ENCODE measurements at regions not wholly inside any gene's neighbourhood (a gene's known extent, or its start where the extent isn't known, plus 50 kb on each side); places are given as distances from the start of the nearest gene placed in this dataset.
"Not testable (repeated sequence)": the region's sequence is repeated elsewhere in the genome, so short reads cannot be mapped to it uniquely, and the experiment has no call there.

DNA sequence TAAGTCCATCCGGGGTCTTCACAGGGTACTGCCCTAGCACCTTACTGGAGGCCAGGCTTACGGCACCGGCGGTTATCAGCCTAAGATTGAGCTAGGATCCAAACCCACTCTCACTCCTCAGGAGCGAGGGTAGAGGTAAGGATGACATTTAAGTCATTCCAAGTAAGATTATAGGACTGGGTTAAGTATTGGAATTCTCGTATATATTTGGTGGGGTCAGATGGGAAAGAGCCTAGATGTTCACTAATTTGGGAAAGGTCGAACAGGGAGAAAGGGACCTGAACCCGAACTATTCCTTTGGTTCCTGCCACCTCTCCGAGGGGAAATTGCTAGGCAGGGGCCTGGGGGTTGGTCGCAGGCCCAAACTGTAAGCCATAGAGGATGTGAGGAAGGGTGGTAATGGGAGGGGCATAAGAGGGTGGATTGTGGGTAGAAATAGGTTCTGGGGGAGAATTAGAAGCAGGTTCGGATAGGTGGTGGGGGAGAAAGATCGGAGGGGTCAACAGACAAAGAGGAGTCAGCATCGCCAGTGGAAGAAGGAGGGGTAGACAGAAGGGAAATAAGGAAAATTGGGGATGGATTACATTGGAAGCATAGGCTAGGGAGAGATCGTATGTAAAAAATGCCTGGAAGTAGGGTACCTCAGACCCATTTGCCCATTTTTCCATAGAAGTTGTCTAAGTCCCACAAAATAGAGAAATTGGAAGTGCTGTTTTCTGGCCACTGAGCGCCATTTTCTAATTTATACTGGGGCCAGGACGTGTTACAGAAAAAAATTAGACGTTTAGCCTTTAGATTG is 747.1 kb upstream of the ADGRB3 start:
- no peak for FAIRE-seq

DNA sequence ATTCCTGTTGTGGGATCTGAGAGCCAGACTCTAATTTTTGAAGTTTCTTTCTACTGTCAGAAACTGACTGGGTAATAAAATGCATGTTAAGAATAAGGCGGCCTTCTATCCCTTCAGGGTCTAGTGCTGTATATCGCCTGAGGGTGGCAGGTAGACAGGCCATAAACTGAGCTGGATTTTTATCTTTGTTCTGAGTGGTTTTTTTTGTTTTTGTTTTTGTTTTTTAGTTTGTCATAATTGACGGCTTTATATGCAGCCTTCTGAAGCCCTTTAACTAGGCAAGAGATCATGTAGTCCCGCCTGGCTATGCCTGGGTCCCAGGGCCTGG is 747.7 kb upstream of the ADGRB3 start:
- FAIRE-seq = no peak

DNA sequence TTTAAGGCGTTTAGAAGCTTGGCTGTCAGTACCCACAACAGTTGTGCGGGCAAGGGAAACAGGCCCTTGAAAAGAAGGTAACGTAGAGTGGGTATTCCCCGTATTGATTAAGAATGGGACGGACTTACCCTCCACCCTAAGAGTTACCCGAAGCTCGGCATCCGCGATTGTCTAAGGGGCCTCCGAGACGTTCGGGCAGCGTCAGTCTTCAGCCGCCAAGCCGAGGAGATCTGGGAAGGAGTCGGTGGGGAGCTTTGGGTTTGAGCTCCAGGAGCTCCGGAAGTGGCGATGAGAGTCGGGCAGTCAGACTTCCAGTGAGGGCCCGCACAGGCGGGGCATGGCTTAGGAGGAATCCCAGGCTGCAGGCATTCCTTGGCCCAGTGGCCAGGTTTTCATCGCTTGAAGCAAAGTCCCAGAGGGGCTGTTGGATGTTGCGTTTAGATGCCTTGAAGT is 748.2 kb upstream of the ADGRB3 start:
- FAIRE-seq = no peak

DNA sequence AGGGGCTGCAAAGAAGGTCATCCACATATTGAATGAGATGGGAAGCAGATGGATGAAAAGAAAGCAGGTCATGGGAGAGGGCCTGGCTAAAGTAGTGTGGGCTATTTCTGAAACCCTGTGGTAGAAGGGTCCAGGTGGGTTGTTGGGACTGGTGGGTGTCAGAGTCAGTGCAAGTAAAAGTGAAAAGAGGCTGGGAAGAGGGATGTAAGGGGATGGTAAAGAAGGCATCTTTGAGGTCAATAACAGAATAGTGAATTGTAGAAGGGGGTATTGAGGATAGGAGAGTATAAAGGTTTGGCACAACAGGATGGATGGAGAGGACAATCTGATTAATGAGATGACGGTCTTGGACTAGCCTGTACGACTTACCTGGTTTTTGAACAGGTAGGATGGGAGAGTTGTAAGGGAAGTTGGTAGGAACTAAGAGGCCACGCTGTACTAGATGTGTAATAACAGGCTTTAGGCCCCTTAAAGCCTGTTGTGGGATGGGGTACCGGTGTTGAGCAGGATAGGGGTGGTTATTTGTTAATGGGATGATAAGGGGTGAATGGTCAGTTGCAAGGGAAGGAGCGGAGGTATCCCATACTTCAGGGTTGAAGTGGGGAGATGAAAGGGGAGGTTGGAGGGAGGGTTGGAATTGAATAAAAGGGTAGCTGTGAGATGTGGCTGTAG is 748.9 kb upstream of the ADGRB3 start:
- FAIRE-seq = no peak

DNA sequence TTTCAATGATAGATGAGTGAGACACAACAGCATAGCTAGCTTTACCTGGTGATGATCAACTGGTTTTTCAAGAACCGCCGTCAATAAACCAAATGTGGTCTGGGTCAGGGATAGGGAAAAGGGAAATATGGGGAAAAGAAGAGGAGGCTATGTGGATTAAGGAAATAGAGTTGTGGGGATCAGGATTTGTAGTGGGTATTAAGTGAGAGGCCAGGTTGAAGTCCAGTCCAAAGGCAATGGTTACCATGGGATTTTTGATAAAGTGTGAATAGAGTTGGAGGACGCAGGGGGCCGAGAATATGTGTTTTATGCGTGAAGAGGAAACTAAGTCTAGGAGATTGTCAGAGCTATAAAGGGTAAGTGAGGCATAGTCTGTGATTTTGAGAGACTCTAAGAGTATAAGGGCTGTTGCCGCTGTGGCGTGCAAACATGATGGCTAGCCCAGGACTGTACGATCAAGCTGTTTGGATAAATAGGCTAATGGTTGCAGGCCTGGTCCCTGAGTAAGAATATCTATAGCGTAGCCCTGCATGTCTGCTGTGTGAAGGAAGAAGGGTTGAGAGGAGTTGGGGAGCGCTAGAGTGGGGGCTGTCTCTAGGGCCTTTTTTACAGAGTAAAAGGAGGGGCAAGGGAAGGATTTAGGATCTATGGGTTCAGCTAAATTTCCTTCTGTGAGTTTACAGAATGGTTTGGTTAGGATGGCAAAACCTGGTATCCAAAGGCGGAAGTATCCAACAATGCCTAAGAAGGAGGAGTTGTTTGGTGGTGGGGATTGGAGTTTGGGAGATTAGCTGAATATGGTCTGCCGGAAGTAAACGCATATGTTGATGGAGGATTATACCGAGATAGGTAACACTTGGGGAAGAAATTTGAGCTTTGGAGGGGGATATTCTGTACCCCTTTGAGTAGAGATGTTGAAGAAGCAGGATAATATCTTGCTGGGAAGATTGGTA is 749.7 kb upstream of the ADGRB3 start:
- FAIRE-seq = no peak

DNA sequence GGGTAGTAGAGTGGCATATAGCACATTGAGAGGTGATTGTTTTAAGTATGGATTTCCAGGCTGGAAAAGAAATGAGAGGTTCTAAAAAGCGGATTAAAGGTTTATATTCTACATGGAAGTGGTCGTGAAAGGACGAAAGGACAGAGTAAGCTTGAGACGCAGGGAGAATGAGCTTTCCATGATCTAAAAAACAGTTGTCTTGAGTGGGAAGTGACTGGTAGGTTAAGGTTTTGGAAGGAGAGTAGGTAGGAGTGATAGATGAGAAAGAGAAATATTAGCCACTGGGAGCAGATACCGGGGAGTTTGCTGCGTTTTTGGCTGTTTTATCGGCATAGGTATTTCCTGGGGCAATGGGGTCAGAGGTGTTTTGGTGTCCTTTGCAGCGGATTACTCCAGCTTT is 750.6 kb upstream of the ADGRB3 start:
- no peak for FAIRE-seq

DNA sequence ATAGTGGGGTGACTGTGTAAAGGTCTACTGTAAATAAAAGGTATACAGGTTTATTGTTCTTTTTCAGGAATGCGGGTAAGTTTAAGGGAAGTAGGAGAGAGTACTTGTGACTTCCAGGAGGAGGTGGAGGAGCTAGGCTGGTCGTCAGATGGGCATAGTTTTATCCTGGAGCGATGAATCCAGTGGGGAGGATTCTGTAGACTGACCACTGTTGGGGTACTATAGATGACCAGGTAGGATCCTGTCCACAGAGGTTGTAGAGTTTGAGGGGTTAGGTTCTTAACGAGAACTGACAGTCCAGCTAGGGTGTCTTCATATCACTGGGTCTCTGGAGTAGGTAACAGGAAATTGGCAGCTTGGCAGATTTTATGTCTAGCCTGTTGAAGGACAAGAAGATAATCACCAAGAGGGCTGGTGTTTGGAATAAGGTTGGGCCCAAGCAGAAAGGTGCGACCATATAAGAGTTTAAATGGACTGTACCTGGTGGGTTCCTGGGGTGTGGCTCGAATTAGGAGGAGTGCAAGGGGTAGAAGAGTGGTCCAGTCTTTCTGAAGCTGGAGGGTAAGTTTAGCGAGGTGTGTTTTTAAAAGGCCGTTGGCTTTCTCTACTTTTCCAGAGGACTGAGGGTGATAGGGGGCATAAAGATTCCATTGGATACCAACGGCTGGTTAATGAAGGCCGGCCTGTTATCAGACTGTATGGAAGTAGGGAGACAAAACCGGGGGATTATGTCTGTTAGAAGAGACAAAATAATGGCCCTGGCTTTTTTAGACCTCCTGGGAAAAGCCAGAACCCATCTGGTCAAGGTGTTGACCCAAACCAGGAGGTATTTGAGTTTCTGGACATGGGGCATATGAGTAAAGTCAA is 751.3 kb upstream of the ADGRB3 start:
- no peak for FAIRE-seq

DNA sequence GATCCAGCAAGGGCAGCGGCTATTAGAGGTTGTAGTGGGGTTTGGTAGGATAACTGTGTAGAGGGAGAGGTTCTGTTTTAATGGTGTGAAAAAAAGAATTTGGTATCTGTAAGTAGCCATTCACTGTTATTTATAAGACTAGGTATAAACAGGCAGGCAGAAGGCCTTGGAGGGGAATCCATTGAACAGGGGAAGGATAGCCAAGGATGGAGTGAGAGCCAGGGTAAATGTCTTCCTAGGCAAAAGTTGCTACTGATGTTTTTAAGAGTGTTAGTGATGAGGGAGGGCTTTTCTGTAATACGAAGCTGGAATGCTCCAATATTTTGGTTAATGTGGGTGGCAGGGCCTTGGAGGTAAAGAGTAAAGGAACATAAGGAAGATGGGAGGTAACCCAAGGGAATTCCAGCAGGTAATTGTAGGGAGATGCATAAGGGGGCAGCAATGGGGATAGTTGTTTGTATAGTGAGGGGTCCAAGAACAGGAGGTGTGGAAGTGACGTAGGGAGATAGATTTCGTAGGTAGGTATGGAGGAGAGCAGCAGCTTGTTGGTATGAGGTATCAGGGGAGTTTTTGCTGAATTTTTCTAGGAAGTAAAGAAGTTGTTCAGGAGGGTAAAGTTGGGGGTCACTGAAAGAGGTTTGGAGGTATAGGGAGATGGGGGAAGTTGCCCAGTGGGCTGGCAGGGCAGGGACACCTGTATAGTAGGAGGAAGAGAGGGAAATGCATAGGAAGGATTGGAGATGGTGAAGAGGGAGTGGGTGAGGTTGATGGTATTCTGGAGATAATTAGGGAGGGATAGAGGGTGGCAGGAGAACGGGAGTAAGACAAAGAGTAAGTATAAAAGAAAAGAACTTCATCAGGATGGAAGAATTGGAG is 752.4 kb upstream of the ADGRB3 start:
- no peak for FAIRE-seq

DNA sequence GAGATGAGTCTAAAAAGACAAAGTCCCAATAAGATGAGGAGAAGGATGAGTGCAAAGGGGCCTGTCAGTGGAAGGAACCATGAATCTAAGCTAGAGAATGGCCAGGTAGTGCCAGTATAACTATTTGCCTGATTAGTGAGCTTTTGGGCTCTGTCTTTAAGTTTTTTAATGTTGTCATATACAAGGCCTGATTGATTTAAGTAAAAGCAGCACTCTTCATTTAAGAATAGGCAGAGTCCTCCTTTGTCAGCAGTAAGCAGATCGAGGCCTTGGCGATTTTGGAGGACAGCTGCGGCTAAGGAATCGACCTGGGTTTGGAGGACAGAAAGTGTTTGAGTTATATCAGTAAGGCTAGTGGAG is 753.4 kb upstream of the ADGRB3 start:
- no peak for FAIRE-seq

DNA sequence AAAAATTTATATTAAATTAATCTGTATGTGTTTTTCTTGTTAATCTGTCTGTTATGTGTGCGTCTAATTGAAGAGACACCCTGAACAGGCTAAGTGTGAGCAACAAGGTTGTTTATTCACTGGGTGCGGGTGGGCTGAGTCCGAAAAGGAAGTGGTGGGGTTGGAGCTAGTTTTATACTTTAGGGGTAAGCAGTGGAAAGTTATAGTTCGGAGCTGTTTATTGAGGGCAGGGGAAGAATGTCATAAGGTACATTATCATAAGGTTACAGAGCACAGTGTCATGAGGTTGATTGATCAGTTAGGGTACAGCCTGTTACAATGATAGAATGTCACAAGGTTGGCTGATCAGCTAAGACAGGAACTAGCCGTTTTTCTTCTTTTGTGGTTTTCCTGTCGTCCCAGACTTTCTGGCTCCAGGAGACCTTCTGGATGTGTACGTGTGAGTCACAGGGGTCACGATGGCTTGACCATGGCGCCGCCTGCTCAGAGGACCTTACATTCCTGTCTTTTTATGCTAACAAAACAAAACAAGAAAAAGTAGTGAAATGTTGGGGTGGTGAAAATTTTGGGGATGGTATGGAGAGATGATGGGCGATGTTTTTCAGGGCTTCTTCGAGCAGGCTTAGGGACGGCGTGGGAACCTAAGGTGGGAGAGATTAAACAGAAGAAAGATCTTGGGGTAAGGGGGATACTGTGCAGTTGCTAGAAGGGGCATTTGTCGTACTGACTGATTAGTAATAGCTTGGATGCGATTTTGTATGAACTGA is 754.0 kb upstream of the ADGRB3 start:
- FAIRE-seq = no peak

DNA sequence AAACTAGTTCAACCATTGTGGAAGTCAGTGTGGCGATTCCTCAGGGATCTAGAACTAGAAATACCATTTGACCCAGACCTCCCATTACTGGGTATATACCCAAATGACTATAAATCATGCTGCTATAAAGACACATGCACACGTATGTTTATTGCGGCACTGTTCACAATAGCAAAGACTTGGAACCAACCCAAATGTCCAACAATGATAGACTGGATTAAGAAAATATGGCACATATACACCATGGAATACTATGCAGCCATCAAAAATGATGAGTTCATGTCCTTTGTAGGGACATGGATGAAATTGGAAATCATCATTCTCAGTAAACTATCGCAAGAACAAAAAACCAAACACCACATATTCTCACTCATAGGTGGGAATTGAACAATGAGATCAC is 754.7 kb upstream of the ADGRB3 start:
- not testable (repeated sequence) for FAIRE-seq

DNA sequence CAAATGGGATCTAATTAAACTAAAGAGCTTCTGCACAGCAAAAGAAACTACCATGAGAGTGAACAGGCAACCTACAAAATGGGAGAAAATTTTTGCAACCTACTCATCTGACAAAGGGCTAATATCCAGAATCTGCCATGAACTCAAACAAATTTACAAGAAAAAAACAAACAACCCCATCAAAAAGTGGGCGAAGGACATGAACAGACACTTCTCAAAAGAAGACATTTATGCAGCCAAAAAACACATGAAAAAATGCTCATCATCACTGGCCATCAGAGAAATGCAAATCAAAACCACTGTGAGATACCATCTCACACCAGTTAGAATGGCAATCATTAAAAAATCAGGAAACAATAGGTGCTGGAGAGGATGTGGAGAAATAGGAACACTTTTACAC is 755.2 kb upstream of the ADGRB3 start:
- FAIRE-seq = not testable (repeated sequence)

DNA sequence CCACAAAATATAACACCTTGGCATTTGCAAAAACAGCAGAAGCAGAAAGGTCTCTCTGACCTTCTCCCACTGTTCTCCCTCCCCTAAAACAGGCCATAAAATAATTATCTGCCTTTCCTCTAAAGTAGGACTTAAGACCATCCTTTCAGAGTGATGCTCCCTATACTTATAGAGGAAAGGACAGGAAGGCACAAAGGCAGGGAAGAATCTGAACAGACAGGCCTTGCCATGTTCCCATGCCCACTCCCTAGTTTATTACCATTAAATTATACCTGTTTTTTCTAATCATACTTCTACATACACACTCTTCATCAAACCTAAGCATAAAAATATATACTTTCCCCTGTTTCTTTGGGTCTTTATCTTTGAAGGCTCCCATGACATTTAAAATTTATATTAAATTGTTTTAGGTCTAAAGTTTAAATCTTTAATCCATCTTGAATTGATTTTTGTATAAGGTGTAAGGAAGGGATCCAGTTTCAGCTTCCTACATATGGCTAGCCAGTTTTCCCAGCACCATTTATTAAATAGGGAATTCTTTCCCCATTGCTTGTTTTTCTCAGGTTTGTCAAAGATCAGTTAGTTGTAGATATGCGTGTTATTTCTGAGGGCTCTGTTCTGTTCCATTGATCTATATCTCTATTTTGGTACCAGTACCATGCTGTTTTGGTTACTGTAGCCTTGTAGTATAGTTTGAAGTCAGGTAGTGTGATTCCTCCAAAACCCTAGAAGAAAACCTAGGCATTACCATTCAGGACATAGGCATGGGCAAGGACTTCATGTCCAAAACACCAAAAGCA is 755.8 kb upstream of the ADGRB3 start:
- FAIRE-seq = not testable (repeated sequence)

DNA sequence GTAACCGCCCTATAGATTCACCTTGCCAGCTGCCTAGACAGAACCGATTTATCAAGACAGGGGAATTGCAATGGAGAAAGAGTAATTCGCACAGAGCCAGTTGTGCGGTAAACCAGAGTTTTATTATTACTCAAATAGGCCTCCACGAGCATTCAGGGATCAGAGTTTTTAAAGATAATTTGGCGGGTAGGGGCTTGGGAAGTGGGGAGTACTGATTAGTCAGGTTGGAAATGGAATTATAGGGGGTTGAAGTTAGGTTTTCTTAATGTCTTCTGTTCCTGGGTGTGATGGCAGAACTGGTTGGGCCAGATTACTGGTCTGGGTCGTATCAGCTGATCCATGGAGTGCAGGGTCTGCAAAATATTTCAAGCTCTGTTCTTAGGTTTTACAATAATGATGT is 756.9 kb upstream of the ADGRB3 start:
- FAIRE-seq = not testable (repeated sequence)

DNA sequence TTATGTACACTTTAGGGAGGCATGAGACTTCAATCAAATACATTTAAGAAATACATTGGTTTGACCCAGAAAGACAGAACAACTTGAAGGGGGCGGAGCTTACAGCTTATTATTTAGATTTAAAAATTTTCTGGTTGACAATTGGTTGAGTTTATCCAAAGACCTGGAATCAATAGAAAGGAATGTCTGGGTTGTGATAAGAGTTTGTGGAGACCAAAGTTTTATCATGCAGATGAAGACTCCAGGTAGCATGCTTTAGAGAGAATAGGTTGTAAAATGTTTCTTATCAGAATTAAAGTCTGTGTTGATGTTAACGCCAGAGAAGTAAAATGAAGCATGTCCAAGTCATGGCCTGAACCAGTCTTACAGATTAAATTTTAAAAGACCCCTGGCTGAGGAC is 757.8 kb upstream of the ADGRB3 start:
- FAIRE-seq = no peak

DNA sequence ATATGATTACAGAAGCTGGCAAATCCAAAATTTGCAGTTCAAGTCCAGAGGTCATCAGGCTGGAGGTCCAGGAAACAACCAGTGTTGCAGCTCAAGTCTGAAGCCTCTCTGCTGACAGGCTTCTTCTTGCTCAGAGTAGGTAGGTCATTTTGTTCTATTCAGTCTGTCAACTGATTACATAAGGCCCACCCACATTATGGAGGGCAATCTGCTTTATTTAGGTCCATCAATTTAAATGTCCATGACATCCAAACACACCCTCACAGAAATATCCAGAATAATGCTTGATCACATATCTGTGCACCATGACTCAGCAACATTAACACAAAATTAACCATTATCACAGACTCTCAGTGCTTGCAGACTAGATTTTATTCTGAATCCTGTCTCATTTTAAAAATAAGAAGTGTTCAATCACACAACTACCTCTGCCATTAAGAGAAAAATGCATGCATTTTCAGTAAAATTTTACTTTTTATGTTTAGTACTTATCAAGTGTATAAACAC is 759.2 kb upstream of the ADGRB3 start:
- no peak for FAIRE-seq

DNA sequence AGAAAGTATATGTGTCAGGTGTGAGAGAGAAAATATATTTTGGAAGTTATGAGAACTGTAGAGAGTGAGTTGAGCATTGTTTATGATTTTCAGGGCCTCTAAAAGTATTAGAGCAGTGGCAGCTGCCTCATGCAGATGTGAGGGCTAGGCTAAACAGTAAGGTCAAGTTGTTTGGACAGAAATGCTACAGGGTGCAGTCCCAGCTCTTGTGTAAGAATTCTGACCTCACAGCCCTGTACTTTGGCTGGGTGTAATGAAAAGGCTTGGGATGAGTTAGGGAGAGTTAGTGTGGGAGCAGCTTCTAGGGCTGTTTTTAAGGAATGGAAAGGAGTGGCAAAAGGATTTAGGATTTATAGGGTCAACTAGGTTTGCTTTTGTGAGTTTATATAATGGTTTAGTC is 764.8 kb upstream of the ADGRB3 start:
- no peak for FAIRE-seq

DNA sequence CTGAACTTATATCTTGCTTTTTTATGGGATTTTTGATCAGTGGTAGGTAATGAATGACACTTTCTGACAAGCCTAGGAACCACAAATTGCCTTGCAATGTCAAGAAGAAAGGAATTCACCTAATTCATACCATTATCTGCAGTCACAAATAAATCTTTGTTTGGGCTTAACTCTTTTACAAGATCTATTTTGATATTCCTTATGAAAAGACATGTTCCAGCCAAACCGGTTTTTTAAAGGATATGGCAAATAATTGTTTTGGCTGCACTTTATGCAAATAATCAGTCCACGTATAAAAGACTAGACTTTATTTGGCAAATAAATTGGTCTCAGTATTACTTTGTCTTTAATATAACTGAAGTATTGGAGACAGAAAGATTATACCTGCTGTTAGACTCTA is 771.7 kb upstream of the ADGRB3 start:
- no peak for FAIRE-seq

DNA sequence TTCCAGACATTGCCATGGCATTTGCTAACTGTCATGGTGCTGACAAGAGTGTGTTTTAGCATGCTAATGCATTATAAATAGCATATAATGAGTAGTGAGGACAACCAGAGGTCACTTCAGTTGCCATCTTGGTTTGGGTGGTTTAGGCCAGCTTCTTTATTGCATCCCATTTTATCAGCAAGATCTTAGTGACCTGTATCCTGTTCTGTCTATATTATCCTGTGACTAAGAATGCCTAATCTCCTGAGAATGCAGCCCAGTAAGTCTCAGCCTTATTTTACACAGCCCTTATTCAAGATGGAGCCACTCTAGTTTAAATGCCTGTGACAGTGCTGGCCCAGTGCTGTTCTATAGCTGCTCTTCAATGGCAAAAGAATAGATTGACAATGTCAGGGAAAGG is 781.0 kb upstream of the ADGRB3 start:
- FAIRE-seq = no peak

DNA sequence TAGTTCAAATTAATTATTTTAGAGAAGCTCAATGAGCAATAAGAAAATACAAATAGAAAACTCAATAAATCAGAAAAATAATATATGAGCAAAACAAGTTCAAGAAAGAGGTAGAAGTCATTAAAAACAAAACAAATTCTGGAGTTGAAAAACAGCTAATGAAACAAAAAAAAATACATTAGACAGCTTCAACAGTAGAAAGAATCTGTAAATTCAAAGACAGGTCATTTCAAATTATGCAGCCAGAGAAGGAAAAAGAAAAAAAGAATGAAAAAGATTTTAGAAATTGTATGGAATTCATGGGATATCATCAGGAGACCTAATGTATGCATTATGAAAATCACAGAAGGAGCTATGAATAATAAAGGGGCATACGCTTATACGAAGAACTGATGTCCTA is 795.3 kb upstream of the ADGRB3 start:
- no peak for FAIRE-seq

Data from TTC549 (cell line).